T47D (cell line): ENCODE measurements at regions not wholly inside any gene's neighbourhood (a gene's known extent, or its start where the extent isn't known, plus 50 kb on each side); places are given as distances from the start of the nearest gene placed in this dataset.

Experiments used
- DNase-seq, 2 experiments: peaks; one replicate each; pipeline versions ENCODE4 v3.0.0 to v3.0.0-alpha.2; 2011 to 2012; ENCODE audit warnings: low read depth in 1 of 2, low spot score in 1 of 2
- JUND ChIP-seq: IDR thresholded peaks from 2 replicates; pipeline ENCODE4 v1.6.1; 2012; ENCODE audit warnings: low read depth
- in situ Hi-C: cut with HindIII; loops from 2 replicates; pipeline ENCODE4 v1.10.0; 2016; ENCODE audit warnings: low sequenced_read_pairs, low pct_unique_long_range_greater_than_20kb

- no peak for DNase-seq
- TF ChIP-seq JUND, result no peak
- in situ Hi-C loops, result no loop called here
Observed at GRCh38 chr10:62708569-62708968, 96.0 kb upstream of the ADO start.

- in situ Hi-C loops, result no loop called here
- DNase-seq, result no peak
- no peak for TF ChIP-seq JUND
Observed at GRCh38 chr10:62709200-62709599, 95.3 kb upstream of the ADO start.

GRCh38 chr10:62710182-62710581 lies 94.3 kb upstream of the ADO start:
- in situ Hi-C loops, result no loop called here
- no peak for TF ChIP-seq JUND
- DNase-seq, result no peak

GRCh38 chr10:62715383-62715782 lies 89.1 kb upstream of the ADO start:
- in situ Hi-C loops, result no loop called here
- TF ChIP-seq JUND, result no peak
- no peak for DNase-seq

GRCh38 chr10:62718585-62718984 lies 85.9 kb upstream of the ADO start:
- no peak for DNase-seq
- TF ChIP-seq JUND, result no peak
- in situ Hi-C loops, result no loop called here

GRCh38 chr10:62719061-62719460 lies 85.5 kb upstream of the ADO start:
- in situ Hi-C loops, result no loop called here
- no peak for DNase-seq
- TF ChIP-seq JUND, result no peak

GRCh38 chr10:62721687-62722086 lies 82.8 kb upstream of the ADO start:
- in situ Hi-C loops, result no loop called here
- TF ChIP-seq JUND, result no peak
- no peak for DNase-seq

GRCh38 chr10:62723375-62723774 lies 81.1 kb upstream of the ADO start:
- in situ Hi-C loops, result no loop called here
- TF ChIP-seq JUND, result no peak
- DNase-seq, result no peak

GRCh38 chr10:62724465-62724864 lies 80.1 kb upstream of the ADO start:
- TF ChIP-seq JUND, result no peak
- DNase-seq, result peak in 1 of 2 experiments; percentile 12
- in situ Hi-C loops, result no loop called here

- no peak for DNase-seq
- no peak for TF ChIP-seq JUND
- in situ Hi-C loops, result no loop called here
Observed at GRCh38 chr10:62726142-62726541, 78.4 kb upstream of the ADO start.

GRCh38 chr10:62726638-62727037 lies 77.9 kb upstream of the ADO start:
- in situ Hi-C loops, result no loop called here
- no peak for TF ChIP-seq JUND
- no peak for DNase-seq

GRCh38 chr10:62727934-62728333 lies 76.6 kb upstream of the ADO start:
- in situ Hi-C loops, result no loop called here
- DNase-seq, result no peak
- no peak for TF ChIP-seq JUND

GRCh38 chr10:62728479-62728878 lies 76.0 kb upstream of the ADO start:
- DNase-seq, result no peak
- no peak for TF ChIP-seq JUND
- in situ Hi-C loops, result no loop called here

- in situ Hi-C loops, result no loop called here
- DNase-seq, result no peak
- TF ChIP-seq JUND, result no peak
Observed at GRCh38 chr10:62732841-62733653, 71.5 kb upstream of the ADO start.
